Mesothelial cell of epicardium (in vitro differentiated cells): ENCODE measurements at regions not wholly inside any gene's neighbourhood (a gene's known extent, or its start where the extent isn't known, plus 50 kb on each side); places are given as distances from the start of the nearest gene placed in this dataset.
"Not testable (repeated sequence)": the region's sequence is repeated elsewhere in the genome, so short reads cannot be mapped to it uniquely, and the experiment has no call there.

ENCODE experiments used
- DNase-seq, 2 experiments: peaks; one replicate each; pipeline ENCODE4 v3.0.0; 2021; ENCODE audit warnings: low spot score in 2 of 2; ENCODE audit not compliant: unreplicated experiment in 2 of 2
- H3K27ac Mint-ChIP-seq: 2 replicates; pipeline ENCODE4 v1.8.0; 2021; ENCODE audit warnings: mixed read lengths
- H3K27me3 Mint-ChIP-seq: 2 replicates; pipeline ENCODE4 v1.8.0; 2021; ENCODE audit warnings: low read depth, mixed read lengths
- H3K36me3 Mint-ChIP-seq: 2 replicates; pipeline ENCODE4 v1.8.0; 2021; ENCODE audit warnings: mixed read lengths
- H3K4me1 Mint-ChIP-seq: 2 replicates; pipeline ENCODE4 v1.8.0; 2021; ENCODE audit warnings: mixed read lengths
- H3K4me3 Mint-ChIP-seq: 2 replicates; pipeline ENCODE4 v1.8.0; 2021; ENCODE audit warnings: mild to moderate bottlenecking, moderate library complexity, mixed read lengths
- H3K9me3 Mint-ChIP-seq: 2 replicates; pipeline ENCODE4 v1.8.0; 2021; ENCODE audit warnings: mixed read lengths
- TF ChIP-seq, protein P1 (sequence below): fragments of 200-600 bp; sonication (generic); IDR thresholded peaks from one replicate; pipeline ENCODE4 v1.5.0; 2021; ENCODE audit warnings: antibody characterized with exemption; ENCODE audit not compliant: unreplicated experiment

DNA sequence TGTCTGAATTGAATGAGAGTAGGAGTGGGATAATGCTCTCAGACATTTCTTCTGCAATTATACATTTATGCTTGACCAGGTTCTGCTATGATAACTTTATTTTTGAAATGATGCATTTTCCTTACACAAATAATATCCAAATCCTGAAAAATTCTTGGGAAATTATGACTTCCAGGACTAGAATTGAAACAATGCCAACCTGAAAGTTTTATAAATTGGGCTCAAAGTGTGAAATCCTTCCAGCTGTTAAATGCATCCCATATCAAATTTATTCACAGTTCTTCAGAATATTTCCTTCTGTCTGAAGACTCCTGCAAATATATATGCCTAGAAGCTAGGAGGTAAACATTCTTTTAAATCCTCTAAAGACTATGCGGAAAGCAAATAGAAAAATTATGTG, 155.7 kb upstream of the EYA4 start:
- TF ChIP-seq, protein P1, sequence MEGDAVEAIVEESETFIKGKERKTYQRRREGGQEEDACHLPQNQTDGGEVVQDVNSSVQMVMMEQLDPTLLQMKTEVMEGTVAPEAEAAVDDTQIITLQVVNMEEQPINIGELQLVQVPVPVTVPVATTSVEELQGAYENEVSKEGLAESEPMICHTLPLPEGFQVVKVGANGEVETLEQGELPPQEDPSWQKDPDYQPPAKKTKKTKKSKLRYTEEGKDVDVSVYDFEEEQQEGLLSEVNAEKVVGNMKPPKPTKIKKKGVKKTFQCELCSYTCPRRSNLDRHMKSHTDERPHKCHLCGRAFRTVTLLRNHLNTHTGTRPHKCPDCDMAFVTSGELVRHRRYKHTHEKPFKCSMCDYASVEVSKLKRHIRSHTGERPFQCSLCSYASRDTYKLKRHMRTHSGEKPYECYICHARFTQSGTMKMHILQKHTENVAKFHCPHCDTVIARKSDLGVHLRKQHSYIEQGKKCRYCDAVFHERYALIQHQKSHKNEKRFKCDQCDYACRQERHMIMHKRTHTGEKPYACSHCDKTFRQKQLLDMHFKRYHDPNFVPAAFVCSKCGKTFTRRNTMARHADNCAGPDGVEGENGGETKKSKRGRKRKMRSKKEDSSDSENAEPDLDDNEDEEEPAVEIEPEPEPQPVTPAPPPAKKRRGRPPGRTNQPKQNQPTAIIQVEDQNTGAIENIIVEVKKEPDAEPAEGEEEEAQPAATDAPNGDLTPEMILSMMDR, result no peak
- H3K9me3 Mint-ChIP-seq, result no peaks in the 10 kb centered on the region
- peaks cover 18% of the 10 kb centered on the region for H3K27me3 Mint-ChIP-seq
- no peaks in the 10 kb centered on the region for H3K36me3 Mint-ChIP-seq
- H3K4me1 Mint-ChIP-seq, result no peaks in the 10 kb centered on the region
- DNase-seq, result no peak
- no peak overlapping the region for H3K27ac Mint-ChIP-seq
- H3K4me3 Mint-ChIP-seq, result no peak overlapping the region

DNA sequence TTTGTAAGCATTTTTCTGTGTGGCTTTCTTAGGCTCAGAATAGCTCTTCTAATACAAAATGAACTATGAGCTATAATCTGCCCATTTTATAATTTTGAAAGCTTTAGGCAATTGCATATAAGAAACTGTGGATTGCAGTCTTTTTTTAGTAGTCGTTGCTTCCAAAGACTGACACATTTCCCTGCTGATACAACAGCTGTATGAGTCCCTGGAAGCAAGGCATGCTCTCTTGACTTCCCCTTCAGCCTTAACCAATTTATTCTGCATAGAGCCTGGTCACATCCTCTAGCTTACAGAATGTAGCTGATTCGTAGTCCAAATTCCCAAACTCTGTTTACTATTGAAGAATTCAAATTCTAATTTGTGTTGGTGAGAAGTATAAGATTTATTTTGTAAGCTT, 155.3 kb upstream of the EYA4 start:
- H3K36me3 Mint-ChIP-seq, result no peaks in the 10 kb centered on the region
- TF ChIP-seq, protein P1, result no peak
- no peak overlapping the region for H3K4me3 Mint-ChIP-seq
- no peak for DNase-seq
- H3K9me3 Mint-ChIP-seq, result no peaks in the 10 kb centered on the region
- H3K27me3 Mint-ChIP-seq, result peaks cover 14% of the 10 kb centered on the region
- no peaks in the 10 kb centered on the region for H3K4me1 Mint-ChIP-seq
- H3K27ac Mint-ChIP-seq, result no peak overlapping the region

DNA sequence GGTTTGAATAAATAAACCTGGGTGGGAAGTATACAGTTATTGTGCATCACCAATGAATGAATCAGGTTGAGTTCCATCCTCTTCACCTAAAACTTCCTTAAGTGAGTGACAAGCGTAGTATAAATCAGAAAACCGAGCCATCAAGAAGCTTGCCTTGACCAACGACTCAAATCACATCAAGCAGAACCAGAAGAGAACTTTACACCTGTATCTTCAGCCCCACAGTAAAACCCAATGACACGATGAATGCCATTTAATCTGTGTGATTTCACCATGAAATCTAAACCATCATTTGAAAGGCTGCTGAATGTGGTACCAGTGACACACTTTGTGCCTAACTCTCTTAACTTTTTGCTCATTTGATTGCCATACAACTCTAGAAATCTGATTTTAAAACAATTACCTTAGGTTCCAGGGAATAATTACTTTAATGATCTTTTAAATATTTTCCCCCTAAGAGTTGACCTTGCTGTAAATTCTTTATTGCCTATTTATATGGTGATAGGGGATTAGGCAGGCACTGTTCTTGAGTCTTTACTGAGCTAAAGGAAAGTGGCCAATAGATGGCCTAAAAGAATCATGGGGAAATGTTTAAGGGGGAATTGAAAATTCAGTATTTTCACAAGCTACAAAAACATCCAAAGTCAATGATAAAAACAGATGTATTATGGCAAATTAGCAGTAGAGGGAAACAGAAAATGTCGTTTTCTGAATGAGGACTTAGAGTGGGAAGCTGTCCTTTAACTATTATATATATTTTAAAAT, 152.0 kb upstream of the EYA4 start:
- DNase-seq, result no peak
- no peak overlapping the region for H3K27ac Mint-ChIP-seq
- H3K4me1 Mint-ChIP-seq, result no peaks in the 10 kb centered on the region
- H3K27me3 Mint-ChIP-seq, result peaks cover 9% of the 10 kb centered on the region
- TF ChIP-seq, protein P1, result no peak
- no peaks in the 10 kb centered on the region for H3K9me3 Mint-ChIP-seq
- H3K36me3 Mint-ChIP-seq, result no peaks in the 10 kb centered on the region
- H3K4me3 Mint-ChIP-seq, result no peak overlapping the region

DNA sequence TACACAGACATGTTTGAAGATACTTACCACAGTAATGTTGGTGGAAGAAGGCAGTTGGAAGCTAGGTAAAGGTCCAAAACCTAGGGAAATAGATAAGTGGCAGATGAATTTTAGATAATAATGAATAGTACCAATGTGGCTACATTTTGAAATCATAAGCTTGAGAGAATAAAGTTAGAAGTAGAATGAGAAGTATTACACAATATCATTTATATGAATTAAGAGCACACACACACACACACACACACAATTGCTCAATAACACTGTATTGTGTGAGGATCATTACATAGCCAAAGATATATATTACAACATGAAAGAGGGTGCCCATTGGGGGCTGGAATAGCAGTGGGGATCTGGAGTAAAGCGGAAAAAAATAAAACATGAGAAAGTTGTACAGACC, 149.0 kb upstream of the EYA4 start:
- H3K36me3 Mint-ChIP-seq, result no peaks in the 10 kb centered on the region
- H3K27ac Mint-ChIP-seq, result no peak overlapping the region
- H3K27me3 Mint-ChIP-seq, result peaks cover 9% of the 10 kb centered on the region
- H3K9me3 Mint-ChIP-seq, result no peaks in the 10 kb centered on the region
- TF ChIP-seq, protein P1, result no peak
- no peak overlapping the region for H3K4me3 Mint-ChIP-seq
- no peaks in the 10 kb centered on the region for H3K4me1 Mint-ChIP-seq
- no peak for DNase-seq

DNA sequence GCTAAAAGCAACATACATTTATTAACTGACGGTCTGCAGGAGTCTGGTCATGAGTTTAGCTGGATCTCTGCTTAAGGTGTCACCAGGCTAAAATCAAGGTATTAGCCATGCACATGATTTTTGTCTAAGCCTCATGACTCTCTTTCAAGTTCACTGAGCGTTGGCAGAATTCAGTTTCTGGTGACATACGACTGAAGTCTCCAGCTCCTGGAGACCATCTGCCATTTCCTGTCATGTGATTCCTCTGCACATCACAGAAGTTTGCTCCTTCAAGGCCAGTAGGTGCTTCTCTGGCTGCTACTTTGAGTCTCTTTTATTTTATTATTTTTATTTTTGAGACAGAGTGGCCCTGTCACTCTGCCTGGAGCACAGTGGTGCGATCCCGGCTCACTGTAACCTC, 148.4 kb upstream of the EYA4 start:
- H3K9me3 Mint-ChIP-seq, result no peaks in the 10 kb centered on the region
- no peak overlapping the region for H3K4me3 Mint-ChIP-seq
- TF ChIP-seq, protein P1, result no peak

DNA sequence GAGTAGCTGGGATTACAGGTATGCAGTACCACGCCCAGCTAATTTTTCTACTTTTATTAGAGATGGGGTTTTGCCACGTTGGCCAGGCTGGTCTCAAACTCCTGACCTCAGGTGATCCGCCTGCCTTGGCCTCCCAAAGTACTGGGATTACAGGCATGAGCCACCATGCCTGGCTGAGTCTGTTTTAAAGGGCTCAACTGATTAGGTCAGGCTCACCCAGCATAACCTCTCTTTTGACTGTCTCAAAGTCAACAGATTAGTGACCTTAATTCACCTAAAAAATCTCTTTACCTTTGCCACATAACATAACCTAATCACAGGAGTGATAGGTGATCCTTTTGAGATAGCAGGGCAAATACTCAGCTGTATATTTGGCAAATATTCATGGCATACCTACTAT, 147.9 kb upstream of the EYA4 start:
- H3K36me3 Mint-ChIP-seq, H3K4me3 Mint-ChIP-seq, H3K4me1 Mint-ChIP-seq, H3K27ac Mint-ChIP-seq, H3K9me3 Mint-ChIP-seq, H3K27me3 Mint-ChIP-seq, DNase-seq: not testable (repeated sequence)

More for the DNA sequence above, 148.4 kb upstream of the EYA4 start:
- no peak for DNase-seq
- Mint-ChIP-seq H3K27ac (no peak overlapping the region), H3K36me3 (no peaks in the 10 kb centered on the region), H3K27me3 (peaks cover 9% of the 10 kb centered on the region), H3K4me1 (no peaks in the 10 kb centered on the region)
